ENCODE measurements at regions not wholly inside any gene's neighbourhood (a gene's known extent, or its start where the extent isn't known, plus 50 kb on each side); places are given as distances from the start of the nearest gene placed in this dataset.
A peak's percentile ranks its signal among the peaks of the same experiment; 100 is the strongest.

- TF ChIP-seq CTCF (IDR thresholded peaks at IDR 0.05), result no peak
These were observed 397.7 kb upstream of the LMCD1 start for GRCh38 chr3:8103954-8104353.

GRCh38 chr3:8106921-8107320 is 394.7 kb upstream of the LMCD1 start:
- Mint-ChIP-seq H3K4me3 (no peak overlapping the region), H3K4me1 (ENCODE audit: low read depth) (peaks cover 7% of the 10 kb centered on the region), H3K27me3 (no peaks in the 10 kb centered on the region), H3K9me3 (no peaks in the 10 kb centered on the region), H3K36me3 (ENCODE audit: low read depth) (no peaks in the 10 kb centered on the region), H3K27ac (no peak overlapping the region)
- POLR2A ChIA-PET, result no interaction called here
- CTCF ChIA-PET, result no interaction called here
- Histone ChIP-seq H3K4me1 (ENCODE audit: insufficient read depth, low read length) (peaks cover 5% of the 10 kb centered on the region), H3K36me3 (ENCODE audit: insufficient read depth, low read length) (no peaks in the 10 kb centered on the region), H3K4me3 (ENCODE audit: low read length) (no peak overlapping the region), H3K27me3 (ENCODE audit: control insufficient read depth in 1 of 2, insufficient read depth in 2 of 2, low read length in 2 of 2) (no peaks in the 10 kb centered on the region), H3K9me3 (ENCODE audit: control insufficient read depth in 1 of 2, insufficient read depth in 1 of 2, low read length in 2 of 2) (no peaks in the 10 kb centered on the region), H3K27ac (ENCODE audit: low read depth in 1 of 2, low read length in 2 of 2) (no peak overlapping the region)
- no peak for DNase-seq
- no peak for ATAC-seq (ENCODE audit: poor library complexity)
- no peak for TF ChIP-seq CTCF (IDR thresholded peaks at IDR 0.05)
- intact Hi-C loops (cut with DNase I, micrococcal nuclease), result loop anchor here in 1 of 2 experiments (5.0 kb wide), 1 partner anchor 310 kb away; no protein-coding TSS in a partner anchor

More at GRCh38 chr3:8103954-8104353, 397.7 kb upstream of the LMCD1 start:
- intact Hi-C loops (cut with DNase I, micrococcal nuclease), result no loop called here
- no peaks in the 10 kb centered on the region for H3K27me3 Mint-ChIP-seq
- Histone ChIP-seq H3K4me1 (ENCODE audit: insufficient read depth, low read length) (no peaks in the 10 kb centered on the region), H3K27ac (ENCODE audit: low read depth in 1 of 2, low read length in 2 of 2) (no peak overlapping the region), H3K27me3 (ENCODE audit: control insufficient read depth in 1 of 2, insufficient read depth in 2 of 2, low read length in 2 of 2) (no peaks in the 10 kb centered on the region), H3K4me3 (ENCODE audit: low read length) (no peak overlapping the region), H3K9me3 (ENCODE audit: control insufficient read depth in 1 of 2, insufficient read depth in 1 of 2, low read length in 2 of 2) (no peaks in the 10 kb centered on the region), H3K36me3 (ENCODE audit: insufficient read depth, low read length) (no peaks in the 10 kb centered on the region)
- H3K4me1 Mint-ChIP-seq (ENCODE audit: low read depth), result no peaks in the 10 kb centered on the region
- H3K9me3 Mint-ChIP-seq, result no peaks in the 10 kb centered on the region
- ATAC-seq (ENCODE audit: poor library complexity), result no peak
- ChIA-PET CTCF (no interaction called here), POLR2A (no interaction called here)
- no peaks in the 10 kb centered on the region for H3K36me3 Mint-ChIP-seq (ENCODE audit: low read depth)
- H3K4me3 Mint-ChIP-seq, result no peak overlapping the region
- DNase-seq, result no peak
- no peak overlapping the region for H3K27ac Mint-ChIP-seq

GRCh38 chr3:8110966-8111798 is 390.4 kb upstream of the LMCD1 start:
- DNase-seq, result peak; percentile 19 to 72 (median 38)
- H3K4me3 Mint-ChIP-seq, result peak overlapping the region; percentile 13
- POLR2A ChIA-PET, result interaction anchor here (1.2 kb wide), 1 partner anchor 311 kb away, joined by 5 read pairs; no protein-coding TSS in a partner anchor
- peaks cover 11% of the 10 kb centered on the region for H3K27me3 Mint-ChIP-seq
- H3K36me3 Mint-ChIP-seq (ENCODE audit: low read depth), result no peaks in the 10 kb centered on the region
- Histone ChIP-seq H3K9me3 (ENCODE audit: control insufficient read depth in 1 of 2, insufficient read depth in 1 of 2, low read length in 2 of 2) (no peaks in the 10 kb centered on the region), H3K27ac (ENCODE audit: low read depth in 1 of 2, low read length in 2 of 2) (no peak overlapping the region), H3K4me3 (ENCODE audit: low read length) (no peak overlapping the region), H3K36me3 (ENCODE audit: insufficient read depth, low read length) (no peaks in the 10 kb centered on the region), H3K27me3 (ENCODE audit: control insufficient read depth in 1 of 2, insufficient read depth in 2 of 2, low read length in 2 of 2) (no peaks in the 10 kb centered on the region), H3K4me1 (ENCODE audit: insufficient read depth, low read length) (peaks cover 5% of the 10 kb centered on the region)
- H3K27ac Mint-ChIP-seq, result no peak overlapping the region
- peak; percentile 82 for ATAC-seq (ENCODE audit: poor library complexity)
- no peaks in the 10 kb centered on the region for H3K9me3 Mint-ChIP-seq
- TF ChIP-seq CTCF (IDR thresholded peaks at IDR 0.05), result peak; percentile 73
- intact Hi-C loops (cut with DNase I, micrococcal nuclease), result loop anchor here (1.0 to 2.0 kb wide), 2 partner anchors 311 to 312 kb away; no protein-coding TSS in a partner anchor
- CTCF ChIA-PET, result interaction anchor here (1.0 to 1.4 kb wide), 4 partner anchors 9 to 311 kb away, joined by 3 to 7 read pairs (median 4); no protein-coding TSS in a partner anchor
- peaks cover 7% of the 10 kb centered on the region for H3K4me1 Mint-ChIP-seq (ENCODE audit: low read depth)

All from CD4-positive, alpha-beta T cell (primary cell).